ENCODE measurements at regions not wholly inside any gene's neighbourhood (a gene's known extent, or its start where the extent isn't known, plus 50 kb on each side); places are given as distances from the start of the nearest gene placed in this dataset.

DNA sequence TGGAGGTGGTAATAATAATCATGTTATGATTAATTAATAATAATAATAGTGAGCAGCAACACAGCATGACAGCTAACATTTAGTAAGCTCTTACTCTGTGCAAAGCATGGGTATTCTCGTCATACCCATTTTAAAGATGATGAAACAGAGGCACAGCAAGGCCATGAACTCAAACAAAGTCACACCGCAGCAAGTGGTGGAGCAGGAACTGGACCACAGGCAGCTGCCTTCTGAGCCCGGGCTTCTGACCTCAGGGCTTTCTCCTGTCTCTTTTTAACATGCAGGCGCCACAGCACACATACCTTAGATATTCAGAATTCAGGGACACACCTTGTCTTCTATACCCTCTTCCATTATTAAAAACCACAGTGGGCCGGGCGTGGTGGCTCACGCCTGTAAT, 50.7 kb upstream of the SPATA12 start:
- DNase-seq = no peak

DNA sequence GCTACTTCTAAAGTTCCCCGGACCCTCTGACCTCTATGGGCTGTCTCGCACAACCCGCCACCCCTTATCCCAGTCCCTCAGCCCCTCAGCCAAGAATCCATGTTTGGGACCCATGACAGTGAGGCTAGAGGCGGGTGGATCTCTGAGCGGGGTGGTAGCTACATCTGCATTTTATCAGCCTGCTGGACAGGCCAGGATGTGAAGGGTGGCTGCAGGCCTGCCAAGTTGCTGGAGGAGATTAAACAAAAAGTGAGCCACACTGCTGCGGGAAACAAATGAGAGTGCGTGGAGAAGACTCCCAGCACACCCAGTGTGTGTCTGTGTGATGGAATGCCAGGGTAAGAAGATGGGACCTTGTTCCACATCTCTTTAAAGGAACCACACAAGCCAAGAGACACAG, 51.1 kb upstream of the SPATA12 start:
- DNase-seq = no peak

DNA sequence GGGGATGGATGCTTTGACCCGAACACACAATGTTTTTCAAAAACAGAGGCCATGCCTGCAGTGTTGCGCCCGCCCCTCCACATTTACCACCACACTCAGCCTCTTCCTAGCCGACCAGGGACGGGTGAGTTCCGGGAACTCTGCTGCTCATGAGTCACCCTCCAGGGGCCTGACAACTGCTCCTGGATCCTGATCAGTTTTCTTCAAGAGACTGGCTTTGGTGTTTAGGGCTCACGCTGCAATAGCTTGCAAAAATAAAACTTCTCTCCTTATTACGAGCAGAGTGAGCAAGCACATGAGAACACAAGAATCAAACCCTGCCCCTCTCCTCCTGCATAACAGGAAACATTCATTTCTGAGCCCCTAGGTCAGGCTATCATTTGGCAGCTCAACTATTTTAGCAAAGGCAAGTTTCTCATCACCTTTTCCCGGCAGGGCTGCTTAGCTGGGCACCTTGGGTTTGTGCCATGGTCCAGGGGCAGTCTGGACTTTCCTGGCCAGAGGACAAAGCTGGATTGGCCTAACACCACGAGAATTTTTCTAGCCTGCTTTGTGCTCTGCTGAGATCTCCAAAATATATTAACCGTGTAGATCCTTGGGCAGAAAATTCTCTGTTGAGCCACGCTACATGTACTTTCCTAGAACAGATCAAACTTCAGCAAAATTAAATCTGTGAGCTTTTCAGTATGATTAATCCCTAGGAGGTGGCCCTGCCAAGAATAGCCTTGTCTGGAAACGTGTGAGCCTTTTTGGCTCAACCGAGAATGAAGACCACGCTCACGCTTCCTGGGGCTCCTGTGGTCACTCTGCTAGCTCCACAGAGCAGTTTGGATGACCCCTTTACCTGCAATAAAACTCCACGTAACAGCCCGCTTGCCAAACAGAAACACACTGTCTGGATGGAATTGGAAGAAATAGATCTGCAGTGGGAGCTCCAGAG, 52.7 kb upstream of the SPATA12 start:
- DNase-seq = peak in 1 of 2 donors; percentile 69

DNA sequence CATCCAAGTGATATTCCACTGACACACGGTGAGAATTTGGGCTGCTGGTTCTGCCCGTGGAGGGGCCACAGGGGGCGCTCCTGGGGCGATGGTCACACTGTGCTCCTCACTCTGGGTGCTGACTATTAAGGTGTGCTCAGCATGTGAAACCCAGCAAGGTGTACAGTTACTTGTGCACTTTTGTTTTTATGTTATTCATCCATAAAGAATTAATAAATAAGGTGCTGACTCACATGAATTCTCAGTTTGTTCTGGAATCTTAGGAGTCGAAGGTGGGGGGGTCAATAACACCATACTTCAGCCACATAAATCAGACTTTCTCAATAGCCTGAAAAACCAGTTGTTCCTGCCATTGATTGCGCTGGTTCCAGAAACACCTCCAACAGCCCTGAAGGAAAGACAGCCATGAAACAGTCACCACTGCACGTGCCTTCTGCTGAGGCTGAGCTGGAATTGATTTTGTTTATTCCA, 53.5 kb upstream of the SPATA12 start:
- DNase-seq = no peak

DNA sequence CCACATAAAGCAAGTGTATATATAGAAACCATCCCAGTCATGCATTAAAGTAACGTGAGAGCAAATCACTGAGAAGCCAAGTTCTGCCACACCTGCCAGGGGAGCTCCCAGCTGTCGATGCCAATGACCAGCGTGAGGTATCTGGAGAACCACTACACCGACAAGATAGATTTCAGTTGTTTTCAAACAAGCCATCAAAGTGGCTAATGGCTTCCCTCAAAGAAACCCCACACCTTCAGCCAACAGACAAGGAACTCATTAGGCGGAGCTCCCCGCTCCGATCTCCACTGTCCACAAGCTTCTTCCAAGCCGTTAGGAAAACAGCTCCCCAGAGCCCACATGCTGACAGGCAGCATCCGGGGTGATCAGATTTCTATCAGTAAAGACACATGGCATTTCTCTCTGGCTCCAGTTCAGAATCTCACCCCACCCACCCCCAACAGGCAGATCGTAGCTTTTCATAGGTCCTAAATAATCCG, 54.2 kb upstream of the SPATA12 start:
- no peak for DNase-seq

DNA sequence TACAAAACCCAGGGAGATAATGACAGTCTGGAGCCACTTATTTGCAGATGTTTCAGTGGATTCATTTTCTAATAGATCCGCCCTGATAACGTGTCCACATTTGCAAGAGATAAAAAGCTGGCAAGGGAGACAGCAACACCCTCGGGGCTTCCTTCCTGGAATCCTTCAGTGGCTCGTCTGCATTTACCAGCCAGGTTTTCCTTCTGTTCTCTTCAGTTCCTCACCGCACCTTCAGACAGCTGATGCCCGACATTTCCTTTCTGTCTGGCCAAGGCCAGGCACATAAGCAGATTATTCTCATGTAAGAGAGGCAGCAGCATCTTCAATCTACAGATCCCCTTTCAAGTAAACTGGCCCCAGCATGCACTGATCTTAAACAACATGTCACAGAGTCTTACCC, 56.2 kb upstream of the SPATA12 start:
- no peak for DNase-seq

DNA sequence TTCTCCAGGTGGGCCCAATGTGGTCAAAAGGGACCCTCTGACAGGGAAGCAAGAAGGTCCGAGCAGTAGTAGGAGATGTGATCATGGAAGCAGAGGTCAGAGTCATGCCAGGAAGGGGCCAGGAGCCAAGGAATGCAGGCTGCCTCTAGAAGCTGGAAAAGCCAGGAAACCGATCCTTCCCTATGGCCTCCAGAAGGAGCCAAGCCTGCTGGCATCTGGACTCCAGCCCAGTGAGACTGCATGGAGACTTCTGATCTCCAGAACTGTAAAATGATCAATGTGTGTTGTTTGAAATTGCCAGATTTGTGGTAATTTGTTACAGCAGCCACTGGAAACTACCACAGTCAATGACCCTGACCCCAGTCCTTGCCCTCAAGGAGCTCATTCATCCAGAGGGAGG, 56.8 kb upstream of the SPATA12 start:
- DNase-seq = no peak

DNA sequence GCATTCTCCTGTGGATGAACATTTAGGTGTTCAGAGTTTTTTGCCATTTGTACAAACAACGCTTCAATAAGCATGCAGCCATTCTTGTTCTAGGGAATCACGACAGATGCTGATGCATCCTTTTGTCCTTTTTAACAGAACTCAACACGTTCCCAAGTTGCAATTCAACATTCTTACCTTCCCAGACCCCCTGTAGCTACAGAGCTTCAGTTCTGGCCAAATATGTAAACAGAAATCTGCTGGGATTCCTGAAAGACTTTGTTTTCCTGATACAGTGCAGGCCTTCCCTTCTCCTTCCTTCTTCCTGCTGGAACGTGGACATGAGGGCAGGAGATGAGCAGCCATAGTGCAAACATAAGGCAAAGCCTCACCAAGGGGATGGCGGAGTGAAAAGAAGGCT, 59.1 kb upstream of the SPATA12 start:
- no peak for DNase-seq

DNA sequence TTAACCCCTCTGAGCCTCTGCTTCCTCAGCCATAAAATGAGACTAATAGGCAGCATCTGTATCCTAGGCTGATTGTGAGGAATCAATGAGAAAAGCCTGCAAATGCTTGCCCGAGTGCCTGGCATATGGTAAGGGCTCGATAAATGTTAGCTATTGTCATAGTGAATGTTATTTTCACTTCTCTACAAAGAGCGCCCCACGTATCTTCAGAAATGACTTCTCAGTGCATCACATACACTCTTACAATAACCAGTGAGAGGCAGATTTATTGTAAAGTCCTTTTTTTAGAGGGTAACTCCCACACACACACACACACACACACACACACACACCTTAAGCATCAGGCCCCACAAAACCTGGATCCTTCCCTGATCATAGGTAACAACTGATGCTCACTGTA, 60.5 kb upstream of the SPATA12 start:
- DNase-seq = no peak

DNA sequence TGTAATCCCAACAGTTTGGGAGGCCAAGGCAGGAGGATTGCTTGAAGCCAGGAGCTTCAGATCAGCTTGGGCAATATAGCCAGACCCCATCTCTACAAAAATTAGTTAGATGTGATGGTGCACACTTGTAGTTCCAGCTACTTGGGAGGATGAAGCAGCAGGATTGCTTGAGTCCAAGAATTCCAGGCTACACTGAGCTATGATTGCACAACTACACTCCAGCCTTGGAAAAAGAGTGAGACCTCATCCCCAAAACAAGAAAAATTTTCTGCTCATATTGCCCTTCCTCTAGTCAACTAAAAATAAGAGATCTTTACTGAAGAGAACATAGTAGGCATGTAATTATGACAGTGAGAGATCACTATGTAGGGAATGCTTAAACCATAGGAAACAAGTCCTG, 60.9 kb upstream of the SPATA12 start:
- DNase-seq = no peak

DNA sequence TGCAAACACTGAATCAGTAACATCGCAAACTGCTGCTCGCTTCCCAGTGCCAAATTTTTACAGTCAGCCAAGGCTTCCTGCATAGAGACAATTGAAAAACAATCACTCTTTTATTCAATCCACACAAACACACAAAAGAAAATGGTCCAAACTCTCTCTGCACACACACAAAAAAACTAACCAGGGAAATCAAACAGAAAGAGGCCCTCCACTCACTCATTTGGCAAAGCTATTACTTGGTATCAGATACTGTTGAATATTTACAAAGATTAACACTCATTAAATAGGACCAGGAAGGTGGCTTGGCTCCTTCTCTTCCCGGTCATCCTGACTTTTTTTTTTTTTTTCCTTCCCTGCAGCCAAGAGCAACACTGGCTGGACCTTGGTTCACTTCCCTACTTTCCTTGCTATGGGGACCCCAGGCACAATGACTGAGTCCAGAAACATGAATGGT, 62.4 kb upstream of the SPATA12 start:
- DNase-seq = no peak

DNA sequence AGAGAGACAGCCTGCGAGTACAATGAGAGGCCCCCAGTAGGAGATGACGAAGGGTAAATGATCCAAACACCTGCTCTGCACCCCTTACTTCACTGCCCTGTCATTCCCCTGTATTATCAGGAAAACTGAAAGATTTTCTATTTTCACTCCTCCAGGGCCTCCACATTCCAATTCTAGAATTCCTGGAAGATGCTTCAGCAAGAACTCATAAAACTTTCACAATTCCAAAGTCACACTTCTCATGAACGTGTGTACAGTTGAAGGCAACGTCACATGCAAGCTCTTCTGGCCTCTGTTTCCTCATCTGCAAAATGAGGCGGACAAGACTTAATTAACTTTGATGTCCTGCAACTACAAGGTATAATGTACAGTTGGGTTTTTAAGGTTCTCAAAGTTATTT, 62.8 kb upstream of the SPATA12 start:
- DNase-seq = no peak

DNA sequence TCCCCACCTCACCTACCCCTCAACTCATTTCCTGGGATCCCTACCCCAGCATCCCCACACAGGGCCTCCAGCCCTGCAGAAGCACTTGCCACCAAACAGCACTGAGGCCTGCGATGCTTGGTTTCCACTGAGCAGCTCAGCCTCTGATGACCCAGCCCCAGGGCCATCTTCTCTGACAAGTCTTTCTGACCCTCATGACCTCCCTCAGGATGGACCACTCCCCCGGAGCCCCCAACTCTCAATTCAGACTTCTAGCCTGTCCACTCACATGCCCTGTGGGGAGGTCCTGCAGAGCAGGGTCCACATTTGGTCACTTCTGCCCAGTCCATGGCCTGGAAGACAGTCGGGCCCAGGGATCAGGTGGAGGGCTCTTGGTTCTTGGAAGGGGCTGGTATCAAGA, 63.4 kb upstream of the SPATA12 start:
- DNase-seq = no peak

DNA sequence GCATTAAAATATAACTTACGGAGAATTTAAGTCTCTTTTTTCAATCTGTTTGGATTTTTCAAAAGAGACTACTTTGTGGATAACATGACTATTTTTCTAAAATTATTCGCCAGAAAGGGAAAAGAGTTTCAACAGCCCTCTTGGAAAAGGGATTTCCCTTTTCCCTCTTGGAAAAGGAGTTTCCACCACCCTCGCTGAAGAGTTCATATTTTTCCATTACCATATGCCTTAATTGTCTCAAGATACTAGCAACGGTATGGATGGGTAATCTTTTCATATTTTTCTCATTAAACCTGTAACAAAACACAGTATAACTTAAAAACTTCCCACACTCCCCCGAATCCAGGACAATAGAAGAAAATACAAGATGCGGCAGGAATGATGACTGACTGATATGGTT, 66.1 kb upstream of the SPATA12 start:
- no peak for DNase-seq

DNA sequence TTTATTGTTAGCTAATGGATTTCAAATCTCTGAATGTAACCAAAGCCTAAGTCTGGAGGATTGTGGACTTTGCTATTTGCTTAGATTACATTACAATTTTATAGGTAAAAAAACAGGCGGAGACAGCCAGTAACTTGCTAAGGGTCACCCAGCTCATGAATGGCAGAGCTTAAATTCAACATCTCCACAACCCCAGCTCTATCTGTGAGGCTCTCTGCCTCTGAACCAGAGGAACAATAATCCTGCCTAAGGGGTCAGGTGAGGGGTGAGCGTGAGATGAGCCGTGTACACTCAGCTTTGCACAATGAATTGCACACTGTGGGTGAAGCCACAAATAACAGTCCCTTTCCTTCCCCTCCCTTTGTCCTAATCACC, 69.8 kb upstream of the SPATA12 start:
- DNase-seq = no peak

DNA sequence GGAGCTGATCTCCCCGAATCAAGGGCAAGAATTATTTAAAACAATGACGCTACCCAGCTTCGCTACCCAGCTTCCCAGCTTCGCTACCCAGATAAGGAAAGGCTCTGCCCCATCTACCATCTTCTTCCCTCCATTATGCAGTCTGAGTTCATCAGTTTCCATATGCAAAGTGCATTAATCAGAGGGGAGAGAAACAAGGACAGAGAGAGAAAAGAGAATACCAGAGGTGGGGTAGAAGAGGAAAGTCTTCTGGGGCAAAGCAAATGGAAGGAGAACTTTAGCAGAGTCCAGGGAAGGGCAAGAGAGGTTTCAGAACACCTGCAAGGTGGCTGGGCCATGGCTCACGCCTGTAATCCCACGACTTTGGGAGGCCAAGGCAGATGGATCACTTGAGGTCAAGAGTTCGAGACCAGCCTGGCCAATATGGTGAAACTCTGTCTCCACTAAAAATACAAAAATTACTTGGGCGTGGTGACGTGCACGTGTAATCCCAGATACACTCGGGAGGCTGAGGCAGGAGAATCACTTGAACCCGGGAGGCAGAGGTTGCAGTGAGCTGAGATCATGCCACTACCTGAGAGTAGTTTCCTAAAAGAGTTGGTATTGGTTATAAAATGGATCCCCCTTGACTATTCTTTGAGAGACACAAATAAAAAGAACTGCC, 70.4 kb upstream of the SPATA12 start:
- DNase-seq = no peak

DNA sequence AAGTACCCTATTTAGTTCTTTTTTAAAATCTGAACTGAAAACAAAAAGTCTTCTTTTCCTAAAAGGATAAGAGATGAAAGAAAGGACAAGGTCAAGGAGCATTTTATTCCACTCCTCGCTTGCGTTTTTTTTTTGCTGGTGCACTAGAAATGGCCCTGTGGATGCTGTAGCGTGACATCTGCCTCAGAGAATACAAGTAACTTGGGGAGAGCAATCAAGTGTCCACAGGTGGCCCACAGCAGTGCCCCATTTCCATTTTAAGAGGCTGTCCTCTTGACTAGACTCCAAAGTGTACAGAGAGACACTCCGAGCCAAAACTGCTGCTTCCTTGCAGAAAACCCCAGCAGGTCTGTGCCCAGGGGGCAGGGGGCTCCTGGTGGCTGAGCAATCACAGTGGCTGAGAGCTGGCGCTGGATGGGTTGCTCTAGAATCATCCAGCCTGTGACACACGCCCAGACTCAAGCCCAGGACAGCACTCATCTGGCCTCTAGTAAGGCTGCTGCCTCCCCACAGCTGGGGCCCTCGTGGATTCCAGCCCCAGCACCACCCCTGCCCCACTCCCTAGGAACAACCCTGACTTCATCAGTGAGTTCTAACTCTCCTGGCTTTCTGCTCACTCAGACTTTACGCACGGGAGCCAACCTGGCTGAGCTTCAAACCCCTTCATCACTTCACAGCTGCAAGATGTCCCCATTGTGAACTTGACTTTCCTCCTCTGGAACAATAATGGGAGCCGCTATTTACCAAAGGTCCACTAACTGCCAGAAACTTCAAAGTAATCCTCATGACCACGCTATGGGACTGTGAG, 71.1 kb upstream of the SPATA12 start:
- DNase-seq = no peak

DNA sequence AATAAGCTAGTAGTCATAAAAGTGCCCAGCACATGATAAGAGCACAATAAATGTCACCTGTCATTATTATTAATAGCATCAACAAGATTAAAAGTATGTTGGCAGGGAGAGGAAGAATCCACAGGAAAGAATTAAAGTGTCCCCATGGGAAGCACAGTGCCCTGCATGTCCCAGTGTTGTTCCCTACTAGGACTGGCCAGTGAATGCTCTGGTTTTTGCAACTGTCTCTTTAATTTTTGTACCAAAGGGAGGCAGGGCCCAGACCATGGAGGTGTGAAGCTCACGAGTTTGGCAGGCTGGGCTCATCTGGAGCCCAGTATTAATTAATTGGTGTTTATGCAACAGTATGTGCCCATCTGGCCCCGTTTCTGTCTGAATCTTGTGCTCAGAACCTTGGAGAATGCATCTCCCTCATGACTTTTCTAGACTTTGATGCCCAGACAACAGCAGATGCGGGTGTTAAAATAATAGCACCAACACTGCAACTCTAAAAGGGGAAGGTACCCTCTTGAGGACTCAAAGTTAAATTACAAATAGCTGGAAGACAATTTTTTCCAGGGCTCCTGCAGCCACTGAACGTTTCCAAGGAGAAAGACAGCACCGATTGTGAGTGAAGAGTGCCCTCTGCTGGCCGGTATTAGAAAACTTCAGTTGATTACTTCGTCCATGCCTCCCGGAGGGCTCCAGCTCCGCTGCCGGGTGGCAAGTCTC, 71.9 kb upstream of the SPATA12 start:
- peak; percentile 16 to 64 for DNase-seq

DNA sequence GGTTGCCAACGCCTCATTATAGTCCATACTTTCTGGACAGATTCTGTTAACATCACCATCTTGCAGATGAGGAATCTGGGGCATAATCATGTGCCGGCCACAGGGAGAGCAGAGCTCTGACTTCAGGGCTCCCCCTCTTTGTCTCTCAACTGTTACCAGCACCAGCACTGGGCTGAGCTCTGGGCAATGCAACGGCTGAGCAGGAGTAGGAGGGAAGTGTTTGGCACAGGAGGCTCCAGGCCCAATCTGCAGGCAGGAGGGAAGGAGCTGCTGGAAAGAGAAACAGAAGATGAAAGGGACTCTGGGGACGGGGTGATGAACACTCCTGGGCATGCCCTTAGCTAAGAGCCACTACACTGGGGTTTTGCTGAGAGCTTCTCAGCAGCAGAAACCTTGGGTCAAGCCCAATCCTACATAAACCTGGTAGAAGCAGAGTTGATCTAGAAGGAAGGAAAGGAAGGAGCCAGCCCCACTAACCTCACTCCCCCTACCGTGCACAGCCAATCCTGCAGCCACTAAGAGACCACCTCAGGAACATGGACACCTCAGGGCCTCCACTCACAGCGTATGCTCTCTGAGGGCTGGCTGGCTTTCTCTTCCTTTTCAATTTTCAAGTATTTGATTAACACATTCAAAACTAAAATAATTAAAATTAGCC, 73.1 kb upstream of the SPATA12 start:
- DNase-seq = no peak

DNA sequence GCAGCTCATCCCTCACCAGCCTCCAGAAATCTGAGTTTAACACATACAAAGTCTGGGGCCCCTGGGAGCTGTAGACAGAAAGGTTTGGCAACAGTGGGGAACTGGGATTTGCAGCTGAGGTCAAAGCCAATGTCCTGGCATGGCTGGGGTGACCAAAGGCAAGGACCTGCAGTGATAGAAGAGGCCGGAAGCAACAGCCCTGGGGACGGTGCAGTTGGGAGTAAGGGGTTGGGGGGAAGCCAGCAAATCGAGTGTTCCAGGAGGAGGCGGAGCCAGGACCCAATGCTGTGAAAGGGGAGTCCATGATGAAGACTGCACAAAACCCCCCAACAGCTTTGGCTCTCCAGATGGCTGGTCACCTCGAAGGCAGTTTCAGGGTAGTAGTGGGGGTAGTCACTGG, 74.1 kb upstream of the SPATA12 start:
- no peak for DNase-seq

DNA sequence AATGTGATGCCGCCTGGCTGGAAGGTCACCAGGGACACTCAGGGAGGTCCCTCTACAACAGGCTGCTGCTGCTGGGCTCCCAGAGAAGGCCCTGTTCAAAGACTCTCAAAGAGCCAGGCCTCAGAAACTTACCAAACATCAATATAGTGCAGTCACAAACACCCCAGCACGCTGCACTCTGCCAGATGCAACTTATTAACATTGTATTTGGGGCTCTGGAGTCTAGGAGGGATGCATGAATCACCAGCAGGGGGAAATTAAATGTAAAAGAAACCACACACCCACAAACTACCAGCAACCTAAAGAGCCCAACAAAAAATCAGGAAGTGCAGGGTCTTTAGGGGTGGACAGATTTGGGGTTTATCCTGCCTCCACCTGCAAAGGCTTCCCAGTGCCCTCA, 74.6 kb upstream of the SPATA12 start:
- DNase-seq = peak in 1 of 2 donors; percentile 82

DNA sequence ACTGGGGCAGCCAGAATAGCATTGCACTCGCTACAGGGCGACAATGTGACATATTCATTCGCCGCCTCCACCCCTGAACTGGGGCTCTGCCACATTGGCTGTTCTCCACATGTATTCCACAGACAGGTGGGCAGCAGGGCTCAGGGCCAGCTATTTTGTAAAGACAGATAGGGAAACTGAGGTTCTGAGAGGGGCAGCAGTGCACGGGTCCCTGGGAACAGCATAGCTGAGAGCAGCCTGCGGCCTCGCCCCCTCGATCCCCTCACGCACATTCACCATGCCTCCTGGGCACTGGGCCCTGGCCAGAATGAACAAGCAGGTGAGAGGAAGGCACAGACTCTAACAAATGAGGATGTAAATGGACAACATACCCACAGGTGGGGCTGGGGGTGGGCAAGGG, 75.0 kb upstream of the SPATA12 start:
- no peak for DNase-seq

Data from bone marrow (tissue), 2 donors.